WTC11 (cell line): ENCODE measurements at regions not wholly inside any gene's neighbourhood (a gene's known extent, or its start where the extent isn't known, plus 50 kb on each side); places are given as distances from the start of the nearest gene placed in this dataset.

Source experiments
- AFF4 ChIP-seq: sonication (generic); formaldehyde crosslinking; IDR thresholded peaks from 2 replicates; pipeline ENCODE4 v1.8.1; 2023; ENCODE audit warnings: mild to moderate bottlenecking, missing genetic modification reagents, borderline replicate concordance
- E2F1 ChIP-seq: sonication (generic); formaldehyde crosslinking; IDR thresholded peaks from 2 replicates; pipeline ENCODE4 v1.8.0; 2022; ENCODE audit warnings: mild to moderate bottlenecking, missing genetic modification reagents
- ETV6 ChIP-seq: sonication (generic); formaldehyde crosslinking; IDR thresholded peaks from 2 replicates; pipeline ENCODE4 v1.8.1; 2022; ENCODE audit warnings: mild to moderate bottlenecking, missing genetic modification reagents
- NFYB ChIP-seq: sonication (generic); formaldehyde crosslinking; conservative IDR thresholded peaks from 2 replicates; pipeline ENCODE4 v1.8.0; 2022; ENCODE audit warnings: low read depth, missing genetic modification reagents
- SMAD3 ChIP-seq: sonication (generic); formaldehyde crosslinking; IDR thresholded peaks from 2 replicates; pipeline ENCODE4 v1.8.0; 2022; ENCODE audit warnings: missing genetic modification reagents, mild to moderate bottlenecking, borderline replicate concordance
- TEAD1 ChIP-seq: sonication (generic); formaldehyde crosslinking; IDR thresholded peaks from 2 replicates; pipeline ENCODE4 v1.8.0; 2022; ENCODE audit warnings: mild to moderate bottlenecking, missing genetic modification reagents
- TEAD4 ChIP-seq: sonication (generic); formaldehyde crosslinking; IDR thresholded peaks from 2 replicates; pipeline ENCODE4 v1.8.0; 2022; ENCODE audit warnings: mild to moderate bottlenecking, missing genetic modification reagents
- ZNF121 ChIP-seq: sonication (generic); formaldehyde crosslinking; IDR thresholded peaks from 2 replicates; pipeline ENCODE4 v1.8.0; 2023; ENCODE audit warnings: missing genetic modification reagents
- ZNF512 ChIP-seq: sonication (generic); formaldehyde crosslinking; IDR thresholded peaks from 2 replicates; pipeline ENCODE4 v1.8.1; 2022; ENCODE audit warnings: missing genetic modification reagents, borderline replicate concordance

- TF ChIP-seq ZNF512: no peak
- TF ChIP-seq ZNF121 (CRISPR knock-in tag): no peak
- no peak for TF ChIP-seq E2F1 (CRISPR knock-in tag)
- no peak for TF ChIP-seq ETV6
- no peak for TF ChIP-seq AFF4 (CRISPR knock-in tag)
- no peak for TF ChIP-seq NFYB (CRISPR knock-in tag)
- TF ChIP-seq TEAD1 (CRISPR knock-in tag): no peak
- TF ChIP-seq TEAD4 (CRISPR knock-in tag): no peak
- TF ChIP-seq SMAD3 (CRISPR knock-in tag): no peak
Measured at GRCh38 chr7:94195201-94195600, 191.0 kb upstream of the BET1 start.
